GM12878 (cell line): ENCODE measurements at regions not wholly inside any gene's neighbourhood (a gene's known extent, or its start where the extent isn't known, plus 50 kb on each side); places are given as distances from the start of the nearest gene placed in this dataset.

Source experiments
- IKZF1 ChIP-seq: fragments of 450-650 bp; conservative IDR thresholded peaks from 2 replicates; pipeline ENCODE4 v1.6.1; 2017; ENCODE audit warnings: antibody characterized with exemption, mild to moderate bottlenecking
- KDM1A ChIP-seq: fragments of 200-600 bp; sonication (generic); IDR thresholded peaks from 2 replicates; pipeline ENCODE4 v1.6.1; 2016; ENCODE audit warnings: borderline replicate concordance
- NFYB ChIP-seq: IDR thresholded peaks from 2 replicates; pipeline ENCODE4 v1.6.1; 2011; ENCODE audit warnings: low read depth, mild to moderate bottlenecking, low read length, improper control_type of control experiment, moderate library complexity; ENCODE audit not compliant: insufficient read depth
- POLR2A ChIP-seq: IDR thresholded peaks from 2 replicates; pipeline ENCODE4 v1.6.1; 2011; ENCODE audit warnings: low read depth, mild to moderate bottlenecking, low read length
- POLR2AphosphoS5 ChIP-seq: IDR thresholded peaks from 2 replicates; pipeline ENCODE4 v1.6.1; 2011; ENCODE audit warnings: mild to moderate bottlenecking, low read length, inconsistent platforms
- TF ChIP-seq, protein P1 (sequence below), 3 experiments: IDR thresholded peaks in 2 of 3; conservative IDR thresholded peaks in 1 of 3; 2 replicates each; pipeline ENCODE4 v1.5.1; 2011; ENCODE audit warnings: low read depth in 3 of 3, low read length in 3 of 3, mild to moderate bottlenecking in 3 of 3, control low read depth in 2 of 3, moderate library complexity in 2 of 3, inconsistent platforms in 1 of 3, mixed read lengths in 1 of 3; ENCODE audit not compliant: control insufficient read depth in 2 of 3, insufficient read depth in 1 of 3; ENCODE audit errors: extremely low read depth in 1 of 3
- TF ChIP-seq, protein P2 (sequence below): fragments of 450-650 bp; IDR thresholded peaks from 2 replicates; pipeline ENCODE4 v1.6.1; 2017; ENCODE audit warnings: mild to moderate bottlenecking, moderate library complexity
- TF ChIP-seq, protein P3 (sequence below): fragments of 450-650 bp; formaldehyde crosslinking; IDR thresholded peaks from 2 replicates; pipeline ENCODE4 v1.4.0; 2020; ENCODE audit warnings: mild to moderate bottlenecking, moderate library complexity
- TF ChIP-seq, protein P4 (sequence below): IDR thresholded peaks from 2 replicates; pipeline ENCODE4 v1.6.1; 2012; ENCODE audit warnings: low read length, inconsistent platforms

DNA sequence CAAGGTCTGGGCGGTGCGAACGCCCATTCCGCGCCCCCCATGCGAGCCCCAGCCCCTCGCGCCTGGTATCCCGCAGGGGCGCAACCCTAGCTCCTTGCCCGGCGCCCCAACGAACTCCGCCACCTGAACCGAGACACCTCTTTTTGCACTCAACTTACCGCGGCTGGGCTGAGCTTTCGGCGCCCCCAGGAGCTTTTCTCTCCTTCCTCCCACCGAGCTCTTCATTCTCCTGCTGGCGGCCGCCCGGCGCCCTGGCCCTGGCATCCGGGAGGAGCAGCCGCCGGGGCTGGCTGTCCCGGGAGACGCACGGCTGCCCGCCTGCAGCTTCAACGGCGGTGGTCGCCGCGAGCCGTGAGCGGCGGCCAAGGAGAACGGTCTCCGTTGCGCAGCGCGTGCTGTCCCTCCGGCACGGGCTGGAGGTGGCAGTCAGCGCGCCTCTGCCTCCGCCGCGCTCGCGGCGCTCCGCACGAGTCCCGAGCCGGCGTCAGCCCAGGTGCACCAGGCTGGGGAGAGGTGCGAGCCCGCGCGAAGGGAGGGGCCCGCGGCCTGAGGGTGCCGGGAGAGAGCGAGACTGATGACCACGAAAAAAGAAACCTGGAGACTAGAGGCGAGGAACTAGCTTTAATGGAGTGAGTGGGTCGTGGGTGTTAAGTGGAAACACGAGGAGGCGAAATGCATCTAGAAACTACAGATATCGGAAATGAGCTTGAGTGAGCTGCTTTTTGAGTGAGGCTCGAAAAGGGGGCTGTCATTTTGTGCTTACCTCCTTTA lies 621.5 kb upstream of the ZNF385D start:
- no peak for TF ChIP-seq IKZF1
- TF ChIP-seq, protein P1, sequence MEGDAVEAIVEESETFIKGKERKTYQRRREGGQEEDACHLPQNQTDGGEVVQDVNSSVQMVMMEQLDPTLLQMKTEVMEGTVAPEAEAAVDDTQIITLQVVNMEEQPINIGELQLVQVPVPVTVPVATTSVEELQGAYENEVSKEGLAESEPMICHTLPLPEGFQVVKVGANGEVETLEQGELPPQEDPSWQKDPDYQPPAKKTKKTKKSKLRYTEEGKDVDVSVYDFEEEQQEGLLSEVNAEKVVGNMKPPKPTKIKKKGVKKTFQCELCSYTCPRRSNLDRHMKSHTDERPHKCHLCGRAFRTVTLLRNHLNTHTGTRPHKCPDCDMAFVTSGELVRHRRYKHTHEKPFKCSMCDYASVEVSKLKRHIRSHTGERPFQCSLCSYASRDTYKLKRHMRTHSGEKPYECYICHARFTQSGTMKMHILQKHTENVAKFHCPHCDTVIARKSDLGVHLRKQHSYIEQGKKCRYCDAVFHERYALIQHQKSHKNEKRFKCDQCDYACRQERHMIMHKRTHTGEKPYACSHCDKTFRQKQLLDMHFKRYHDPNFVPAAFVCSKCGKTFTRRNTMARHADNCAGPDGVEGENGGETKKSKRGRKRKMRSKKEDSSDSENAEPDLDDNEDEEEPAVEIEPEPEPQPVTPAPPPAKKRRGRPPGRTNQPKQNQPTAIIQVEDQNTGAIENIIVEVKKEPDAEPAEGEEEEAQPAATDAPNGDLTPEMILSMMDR (IDR thresholded peaks at IDR 0.05 in 2 of 3, conservative IDR thresholded peaks at IDR 0.05 in 1 of 3; ENCODE audit: control insufficient read depth in 2 of 3, extremely low read depth in 1 of 3, insufficient read depth in 1 of 3, low read depth in 3 of 3, low read length in 3 of 3), result no peak
- TF ChIP-seq, protein P2, sequence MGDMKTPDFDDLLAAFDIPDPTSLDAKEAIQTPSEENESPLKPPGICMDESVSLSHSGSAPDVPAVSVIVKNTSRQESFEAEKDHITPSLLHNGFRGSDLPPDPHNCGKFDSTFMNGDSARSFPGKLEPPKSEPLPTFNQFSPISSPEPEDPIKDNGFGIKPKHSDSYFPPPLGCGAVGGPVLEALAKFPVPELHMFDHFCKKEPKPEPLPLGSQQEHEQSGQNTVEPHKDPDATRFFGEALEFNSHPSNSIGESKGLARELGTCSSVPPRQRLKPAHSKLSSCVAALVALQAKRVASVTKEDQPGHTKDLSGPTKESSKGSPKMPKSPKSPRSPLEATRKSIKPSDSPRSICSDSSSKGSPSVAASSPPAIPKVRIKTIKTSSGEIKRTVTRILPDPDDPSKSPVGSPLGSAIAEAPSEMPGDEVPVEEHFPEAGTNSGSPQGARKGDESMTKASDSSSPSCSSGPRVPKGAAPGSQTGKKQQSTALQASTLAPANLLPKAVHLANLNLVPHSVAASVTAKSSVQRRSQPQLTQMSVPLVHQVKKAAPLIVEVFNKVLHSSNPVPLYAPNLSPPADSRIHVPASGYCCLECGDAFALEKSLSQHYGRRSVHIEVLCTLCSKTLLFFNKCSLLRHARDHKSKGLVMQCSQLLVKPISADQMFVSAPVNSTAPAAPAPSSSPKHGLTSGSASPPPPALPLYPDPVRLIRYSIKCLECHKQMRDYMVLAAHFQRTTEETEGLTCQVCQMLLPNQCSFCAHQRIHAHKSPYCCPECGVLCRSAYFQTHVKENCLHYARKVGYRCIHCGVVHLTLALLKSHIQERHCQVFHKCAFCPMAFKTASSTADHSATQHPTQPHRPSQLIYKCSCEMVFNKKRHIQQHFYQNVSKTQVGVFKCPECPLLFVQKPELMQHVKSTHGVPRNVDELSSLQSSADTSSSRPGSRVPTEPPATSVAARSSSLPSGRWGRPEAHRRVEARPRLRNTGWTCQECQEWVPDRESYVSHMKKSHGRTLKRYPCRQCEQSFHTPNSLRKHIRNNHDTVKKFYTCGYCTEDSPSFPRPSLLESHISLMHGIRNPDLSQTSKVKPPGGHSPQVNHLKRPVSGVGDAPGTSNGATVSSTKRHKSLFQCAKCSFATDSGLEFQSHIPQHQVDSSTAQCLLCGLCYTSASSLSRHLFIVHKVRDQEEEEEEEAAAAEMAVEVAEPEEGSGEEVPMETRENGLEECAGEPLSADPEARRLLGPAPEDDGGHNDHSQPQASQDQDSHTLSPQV, result no peak
- no peak for TF ChIP-seq NFYB
- TF ChIP-seq, protein P3, sequence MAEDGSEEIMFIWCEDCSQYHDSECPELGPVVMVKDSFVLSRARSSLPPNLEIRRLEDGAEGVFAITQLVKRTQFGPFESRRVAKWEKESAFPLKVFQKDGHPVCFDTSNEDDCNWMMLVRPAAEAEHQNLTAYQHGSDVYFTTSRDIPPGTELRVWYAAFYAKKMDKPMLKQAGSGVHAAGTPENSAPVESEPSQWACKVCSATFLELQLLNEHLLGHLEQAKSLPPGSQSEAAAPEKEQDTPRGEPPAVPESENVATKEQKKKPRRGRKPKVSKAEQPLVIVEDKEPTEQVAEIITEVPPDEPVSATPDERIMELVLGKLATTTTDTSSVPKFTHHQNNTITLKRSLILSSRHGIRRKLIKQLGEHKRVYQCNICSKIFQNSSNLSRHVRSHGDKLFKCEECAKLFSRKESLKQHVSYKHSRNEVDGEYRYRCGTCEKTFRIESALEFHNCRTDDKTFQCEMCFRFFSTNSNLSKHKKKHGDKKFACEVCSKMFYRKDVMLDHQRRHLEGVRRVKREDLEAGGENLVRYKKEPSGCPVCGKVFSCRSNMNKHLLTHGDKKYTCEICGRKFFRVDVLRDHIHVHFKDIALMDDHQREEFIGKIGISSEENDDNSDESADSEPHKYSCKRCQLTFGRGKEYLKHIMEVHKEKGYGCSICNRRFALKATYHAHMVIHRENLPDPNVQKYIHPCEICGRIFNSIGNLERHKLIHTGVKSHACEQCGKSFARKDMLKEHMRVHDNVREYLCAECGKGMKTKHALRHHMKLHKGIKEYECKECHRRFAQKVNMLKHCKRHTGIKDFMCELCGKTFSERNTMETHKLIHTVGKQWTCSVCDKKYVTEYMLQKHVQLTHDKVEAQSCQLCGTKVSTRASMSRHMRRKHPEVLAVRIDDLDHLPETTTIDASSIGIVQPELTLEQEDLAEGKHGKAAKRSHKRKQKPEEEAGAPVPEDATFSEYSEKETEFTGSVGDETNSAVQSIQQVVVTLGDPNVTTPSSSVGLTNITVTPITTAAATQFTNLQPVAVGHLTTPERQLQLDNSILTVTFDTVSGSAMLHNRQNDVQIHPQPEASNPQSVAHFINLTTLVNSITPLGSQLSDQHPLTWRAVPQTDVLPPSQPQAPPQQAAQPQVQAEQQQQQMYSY (CRISPR knock-in tag), result no peak
- no peak for TF ChIP-seq POLR2A
- no peak for TF ChIP-seq POLR2AphosphoS5
- TF ChIP-seq KDM1A, result no peak
- TF ChIP-seq, protein P4, sequence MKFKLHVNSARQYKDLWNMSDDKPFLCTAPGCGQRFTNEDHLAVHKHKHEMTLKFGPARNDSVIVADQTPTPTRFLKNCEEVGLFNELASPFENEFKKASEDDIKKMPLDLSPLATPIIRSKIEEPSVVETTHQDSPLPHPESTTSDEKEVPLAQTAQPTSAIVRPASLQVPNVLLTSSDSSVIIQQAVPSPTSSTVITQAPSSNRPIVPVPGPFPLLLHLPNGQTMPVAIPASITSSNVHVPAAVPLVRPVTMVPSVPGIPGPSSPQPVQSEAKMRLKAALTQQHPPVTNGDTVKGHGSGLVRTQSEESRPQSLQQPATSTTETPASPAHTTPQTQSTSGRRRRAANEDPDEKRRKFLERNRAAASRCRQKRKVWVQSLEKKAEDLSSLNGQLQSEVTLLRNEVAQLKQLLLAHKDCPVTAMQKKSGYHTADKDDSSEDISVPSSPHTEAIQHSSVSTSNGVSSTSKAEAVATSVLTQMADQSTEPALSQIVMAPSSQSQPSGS, result no peak
